HG02884 (cell line): ENCODE measurements at regions not wholly inside any gene's neighbourhood (a gene's known extent, or its start where the extent isn't known, plus 50 kb on each side); places are given as distances from the start of the nearest gene placed in this dataset.
A peak's percentile ranks its signal among the peaks of the same experiment; 100 is the strongest.
"Not testable (repeated sequence)": the region's sequence is repeated elsewhere in the genome, so short reads cannot be mapped to it uniquely, and the experiment has no call there.

Experiments used
- ATAC-seq: cut with Tn5 transposase; IDR thresholded peaks from one replicate; pipeline ENCODE4 v1.9.1; 2021; ENCODE audit warnings: mild to moderate bottlenecking, moderate library complexity; ENCODE audit not compliant: unreplicated experiment

DNA sequence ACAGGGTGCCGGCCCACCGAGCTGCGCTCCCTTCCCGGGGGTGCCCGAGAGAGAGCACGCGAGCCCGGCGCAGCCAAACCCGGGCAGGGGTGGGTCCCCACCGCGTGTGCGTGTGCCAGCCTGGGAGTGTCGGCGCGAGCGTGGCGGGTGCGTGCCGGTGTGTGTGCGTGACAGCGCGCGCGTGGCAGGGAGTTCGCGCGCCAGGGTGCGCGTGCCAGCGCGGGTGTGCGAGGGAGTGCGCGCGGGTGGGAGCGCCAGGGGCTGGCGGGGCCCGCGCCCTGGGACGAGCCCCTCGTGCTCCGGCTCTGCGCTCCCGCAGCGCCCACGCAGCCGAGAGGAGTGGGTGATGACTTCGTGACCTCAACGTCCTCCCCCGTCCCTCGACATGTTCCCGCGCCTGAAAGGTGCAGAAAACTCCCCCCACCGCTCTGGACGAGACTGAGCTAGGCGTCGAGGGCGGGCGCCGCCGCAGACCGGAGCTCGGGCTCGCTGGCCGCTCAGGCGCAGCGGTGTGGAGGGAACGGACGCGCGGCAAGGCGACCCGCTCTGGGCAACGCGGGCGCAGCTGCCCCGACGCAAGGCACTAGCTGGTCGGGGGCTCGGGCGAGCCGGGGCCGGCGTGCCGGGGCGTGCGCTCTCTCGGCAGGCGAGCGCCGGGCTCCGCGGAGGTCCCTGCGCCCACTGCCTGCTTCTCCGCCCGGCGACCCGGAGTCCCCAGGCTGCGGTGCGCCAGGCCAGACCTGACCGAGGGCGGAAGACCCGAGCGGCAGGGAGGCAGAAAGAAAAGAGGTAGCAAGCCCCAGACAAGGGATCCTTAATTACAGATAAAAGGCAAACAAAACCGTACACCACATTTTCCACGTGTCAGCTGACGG, 582.8 kb downstream of the ZEB2 start:
- ATAC-seq: peak; percentile 54

DNA sequence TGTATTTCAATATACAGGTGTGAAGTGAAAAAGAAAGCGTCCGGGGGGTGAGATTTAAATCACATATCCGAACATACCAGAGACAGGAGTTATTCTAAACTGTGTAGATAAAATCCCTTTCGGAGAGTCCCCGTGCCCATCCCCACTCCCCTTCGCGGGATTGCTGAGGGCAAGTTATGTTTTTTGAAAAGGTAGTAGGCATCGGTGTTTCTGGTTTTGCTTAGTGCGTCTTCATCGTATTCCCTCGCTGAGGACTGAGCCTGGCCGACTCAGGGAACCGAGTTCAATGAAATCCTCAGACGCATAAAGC, 583.4 kb downstream of the ZEB2 start:
- ATAC-seq: no peak

DNA sequence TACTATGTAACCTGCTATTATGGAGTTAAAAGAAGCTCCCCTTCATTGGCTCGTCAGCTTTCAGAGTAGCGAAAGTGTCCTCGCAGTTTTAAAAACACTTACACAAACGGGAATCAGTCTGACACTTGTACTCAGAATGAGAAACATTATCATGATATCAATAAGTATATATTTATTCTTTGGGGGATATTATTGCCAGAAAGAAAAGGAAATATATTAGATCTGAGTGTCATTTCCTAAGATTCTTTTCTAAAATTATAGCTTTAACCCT, 584.5 kb downstream of the ZEB2 start:
- ATAC-seq: no peak

GRCh38 chr2:143934626-143935481, 585.1 kb downstream of the ZEB2 start:
- no peak for ATAC-seq

- ATAC-seq: no peak
Observed at GRCh38 chr2:143933946-143934569, 585.9 kb downstream of the ZEB2 start.

GRCh38 chr2:143930891-143931290, 589.0 kb downstream of the ZEB2 start:
- ATAC-seq: no peak

DNA sequence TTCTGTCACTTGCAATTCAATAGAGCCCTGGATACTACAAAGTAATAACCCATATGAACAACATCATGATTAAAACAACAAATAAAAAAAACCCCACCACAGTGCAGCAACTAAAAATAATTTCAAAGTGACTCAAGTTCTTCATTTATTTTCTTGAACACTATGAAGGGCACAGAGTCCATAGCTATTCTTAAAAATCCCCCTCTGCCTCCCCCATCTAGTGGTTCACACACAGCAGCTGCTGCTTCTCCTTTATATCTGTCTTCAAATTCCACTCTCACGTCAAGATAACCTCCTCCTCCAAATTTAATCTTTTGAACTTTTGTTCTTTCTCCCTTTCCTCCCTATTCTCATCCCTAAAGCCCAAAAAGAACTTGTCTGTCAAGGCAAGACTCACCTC, 591.3 kb downstream of the ZEB2 start:
- ATAC-seq: no peak

DNA sequence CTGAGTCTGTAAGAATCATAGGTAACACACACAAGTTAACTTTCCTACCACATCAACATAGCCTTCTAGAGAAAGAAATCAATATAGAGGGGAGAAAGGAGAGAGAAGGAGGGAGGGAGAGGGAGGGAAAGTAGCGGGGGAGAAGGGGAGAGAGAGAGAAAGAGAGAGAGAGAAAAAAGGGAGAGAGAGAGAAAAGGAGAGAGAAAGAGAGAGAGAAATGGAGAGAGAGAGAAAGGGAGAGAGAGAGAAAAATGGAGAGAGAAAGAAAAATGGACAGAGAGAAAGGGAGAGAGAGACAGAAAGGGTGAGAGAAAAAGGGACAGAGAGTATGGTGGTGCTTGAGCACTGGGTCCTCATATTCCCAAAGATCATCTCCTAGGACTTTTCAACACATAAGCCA, 591.7 kb downstream of the ZEB2 start:
- no peak for ATAC-seq

DNA sequence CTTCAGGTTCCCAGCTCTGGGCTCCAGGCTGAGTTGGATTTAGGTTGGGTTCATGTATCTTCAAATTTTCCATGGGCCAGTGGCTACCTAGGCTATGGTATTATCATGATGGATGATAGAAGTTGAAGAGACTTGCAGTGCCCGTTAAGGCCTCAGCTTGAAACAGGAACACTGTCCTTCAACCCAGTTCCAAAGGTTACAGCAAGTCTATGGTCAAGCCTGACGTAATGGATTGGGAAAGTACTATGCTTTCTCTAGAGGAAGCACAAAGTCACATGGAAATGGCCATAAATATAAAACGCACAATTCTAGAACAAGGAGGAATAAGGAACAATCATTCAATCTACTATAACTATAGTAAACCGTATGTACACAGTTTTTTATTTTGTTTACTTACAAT, 593.2 kb downstream of the ZEB2 start:
- no peak for ATAC-seq

GRCh38 chr2:143922261-143922830, 597.6 kb downstream of the ZEB2 start:
- ATAC-seq: not testable (repeated sequence)

GRCh38 chr2:143918465-143918989, 601.4 kb downstream of the ZEB2 start:
- no peak for ATAC-seq

- no peak for ATAC-seq
Observed at GRCh38 chr2:143916781-143917180, 603.1 kb downstream of the ZEB2 start.

DNA sequence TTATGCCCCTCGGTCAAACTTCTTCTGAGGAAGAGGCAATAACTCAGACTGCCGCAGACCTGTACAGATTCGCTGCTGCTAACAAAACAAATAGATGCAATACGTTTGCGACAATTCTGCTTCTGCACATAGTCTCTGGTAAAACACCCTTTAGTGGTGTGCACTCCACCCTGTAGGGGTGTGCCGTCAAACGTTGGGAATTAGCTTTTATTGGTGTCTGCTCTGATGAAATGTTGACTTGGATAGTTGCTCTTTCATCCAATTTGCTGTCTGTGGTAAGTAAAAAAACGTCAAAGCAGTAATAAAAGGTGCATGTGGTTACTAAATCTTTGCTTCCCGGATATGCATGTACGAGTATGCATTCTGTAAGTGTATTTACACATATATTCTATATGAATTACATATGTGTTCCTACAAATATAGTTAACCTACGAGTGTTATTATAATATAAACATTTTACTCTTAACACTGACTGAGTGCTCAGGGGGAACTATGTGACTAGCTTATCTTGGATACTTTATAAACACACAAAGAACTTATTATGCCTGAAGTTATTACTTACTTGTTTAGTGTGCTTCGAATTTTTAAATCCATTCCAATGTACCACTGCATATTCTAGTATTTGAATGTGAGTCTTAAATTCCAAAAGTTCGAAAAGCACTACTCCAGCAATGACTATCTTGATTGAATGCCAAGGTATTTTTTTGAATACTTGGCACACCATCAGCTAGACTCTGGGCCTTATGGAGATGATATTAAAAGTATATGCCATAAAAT, 610.2 kb downstream of the ZEB2 start:
- no peak for ATAC-seq

- ATAC-seq: no peak
Observed at GRCh38 chr2:143908843-143909242, 611.1 kb downstream of the ZEB2 start.

DNA sequence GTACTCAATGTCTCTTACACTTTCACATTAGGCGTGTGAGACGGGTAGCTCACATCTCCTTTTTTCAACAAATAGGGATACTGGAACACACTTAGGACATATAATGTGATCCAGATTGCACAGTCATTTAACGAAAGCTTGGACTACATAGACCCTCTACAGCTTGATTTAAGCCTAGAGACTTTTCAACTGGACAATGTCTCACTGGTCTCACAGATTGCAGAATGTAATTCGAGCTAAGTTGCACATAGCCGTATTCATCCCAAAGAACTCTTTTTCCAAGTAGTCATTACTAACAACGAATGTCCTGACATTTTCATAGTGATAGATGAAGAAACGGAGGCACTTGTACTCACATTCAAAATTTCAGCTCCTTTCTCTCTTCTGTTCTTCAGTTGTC, 612.1 kb downstream of the ZEB2 start:
- ATAC-seq: no peak

DNA sequence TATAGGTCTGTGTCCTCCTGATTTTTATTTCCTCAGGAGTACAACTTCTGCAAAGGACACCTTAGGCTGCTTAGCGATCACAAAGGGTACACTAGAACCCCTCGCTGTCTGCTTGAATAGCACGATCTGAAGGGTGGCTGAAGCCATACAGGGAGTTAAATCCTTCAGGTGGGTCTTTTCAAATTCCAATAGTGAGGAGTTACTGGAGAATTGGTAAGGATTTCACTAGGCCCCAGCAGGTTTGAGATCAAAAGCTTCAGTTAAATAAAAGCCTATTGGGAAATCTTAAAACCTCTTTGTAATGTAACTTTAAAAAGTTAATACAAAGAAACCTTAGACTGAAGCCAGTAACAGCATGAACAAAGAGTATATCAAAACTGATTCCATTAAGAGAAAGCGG, 613.1 kb downstream of the ZEB2 start:
- ATAC-seq: no peak

- ATAC-seq: no peak
Observed at GRCh38 chr2:143905587-143905986, 614.3 kb downstream of the ZEB2 start.

DNA sequence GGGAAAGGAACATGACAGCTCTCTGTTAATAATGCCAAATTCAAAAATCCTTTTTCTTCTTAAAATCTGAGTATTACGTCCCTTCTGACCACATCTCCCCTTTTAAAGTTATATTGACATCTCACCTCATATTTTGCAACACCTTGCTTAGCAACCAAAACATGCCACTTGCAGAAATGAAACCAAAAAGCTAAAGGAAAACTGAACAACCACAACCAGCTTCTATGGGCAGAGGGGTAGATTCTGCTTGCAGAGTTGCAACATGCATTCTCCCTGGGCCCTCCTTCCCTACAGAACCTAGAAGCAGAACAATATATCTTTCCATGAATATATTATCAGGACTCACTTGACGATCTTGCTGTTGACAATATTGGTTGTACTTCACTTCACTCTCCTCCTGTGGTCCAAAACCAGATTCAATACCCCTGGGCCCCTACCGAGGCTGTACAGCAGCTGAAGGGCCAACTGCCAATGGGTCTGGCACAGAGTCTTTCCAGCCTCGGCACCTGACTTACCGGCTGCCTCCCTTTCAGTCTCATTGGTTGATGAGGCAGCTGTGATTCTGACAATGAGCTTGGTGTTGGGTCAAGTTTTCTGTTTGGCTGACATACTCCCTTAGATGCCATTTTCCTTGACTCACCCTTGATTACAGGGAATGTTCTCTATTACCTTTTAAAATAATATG, 616.6 kb downstream of the ZEB2 start:
- no peak for ATAC-seq

DNA sequence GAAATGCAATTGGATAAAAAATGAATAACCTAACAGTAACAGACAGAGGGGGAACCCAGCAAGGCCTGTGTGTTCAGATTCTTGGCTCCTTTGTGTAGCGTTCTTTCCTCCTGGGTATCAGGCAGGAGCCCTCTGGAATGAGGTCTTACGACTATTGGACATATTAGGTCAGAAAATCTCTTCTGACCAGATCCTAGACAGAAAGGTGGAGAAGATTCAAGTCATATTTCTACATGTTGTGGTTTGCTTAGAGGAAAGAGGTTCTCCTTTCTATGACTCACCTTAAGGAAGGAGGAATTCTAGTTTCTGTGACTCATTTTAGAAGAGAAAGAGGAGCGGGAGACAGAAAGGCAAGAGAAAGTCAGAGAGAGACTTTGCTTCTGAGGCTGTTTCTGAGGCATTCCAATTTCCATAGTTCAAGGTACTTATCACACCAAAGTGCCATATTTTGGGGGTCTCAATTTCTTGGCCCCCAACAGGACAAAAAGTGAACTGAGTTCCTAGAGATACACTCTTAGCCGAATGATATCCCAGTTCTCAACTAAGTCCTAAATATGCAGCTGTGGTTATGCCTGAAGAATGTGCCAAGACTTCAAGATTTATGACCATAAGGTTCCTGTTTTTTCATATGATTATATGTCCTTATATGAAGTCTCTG, 618.6 kb downstream of the ZEB2 start:
- peak; percentile 98 for ATAC-seq

DNA sequence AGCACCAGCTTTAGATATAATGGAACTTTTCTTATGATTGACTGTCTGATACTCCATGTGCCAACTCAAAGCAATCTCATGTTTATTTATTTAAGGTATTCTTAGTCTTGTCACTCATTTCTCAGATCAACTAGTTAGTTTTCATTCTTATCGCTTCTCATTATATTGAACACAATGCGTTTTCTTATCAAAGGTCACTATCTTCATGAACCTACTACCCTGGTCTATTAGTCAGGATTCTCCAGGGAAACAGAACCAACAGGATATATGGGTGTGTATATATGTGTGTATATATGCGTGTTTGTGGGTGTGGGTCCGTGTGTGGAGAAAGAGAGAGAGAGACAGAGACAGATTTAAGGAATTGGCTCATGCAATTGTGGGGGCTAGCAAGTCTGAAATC, 619.9 kb downstream of the ZEB2 start:
- no peak for ATAC-seq
